Endothelial cell of umbilical vein (primary cell): ENCODE measurements at regions not wholly inside any gene's neighbourhood (a gene's known extent, or its start where the extent isn't known, plus 50 kb on each side); places are given as distances from the start of the nearest gene placed in this dataset.

Source experiments
- BruUV-seq: library from RNA; stranded (reverse); fragments of 400-500 nt; replicated peaks from 2 replicates; lab custom pipeline; 2021; lab: Mats Ljungman, UMichigan
- CTCF ChIA-PET: fragments of 300-600, 350-600 bp; sonication (Branson Sonifier 250); formaldehyde crosslinking; loops from one replicate; lab custom pipeline; 2021; ENCODE audit warnings: antibody characterized with exemption, inconsistent platforms; lab: Charles Lee
- POLR2A ChIA-PET: fragments of 300-600, 350-600 bp; sonication (Branson Sonifier 250); formaldehyde crosslinking; loops from one replicate; lab custom pipeline; 2021; ENCODE audit warnings: antibody characterized with exemption, inconsistent platforms; lab: Charles Lee
- DNase-seq: peaks from one replicate; pipeline ENCODE4 v3.0.0-alpha.2; 2011; ENCODE audit warnings: low read depth, low spot score
- FAIRE-seq: peaks from 2 replicates; lab custom pipeline; 2011; peaks lifted over from hg19 to GRCh38; lab: Jason Lieb, UNC
- H2AFZ ChIP-seq: 2 replicates; pipeline ENCODE4 v1.6.0; 2012; ENCODE audit warnings: low read depth, low read length, control low read depth, inconsistent platforms
- H3K27ac ChIP-seq: 2 replicates; pipeline ENCODE4 v1.5.1; 2011; ENCODE audit warnings: low read depth, mild to moderate bottlenecking, control low read depth, low read length, moderate library complexity; ENCODE audit not compliant: insufficient read depth
- H3K27me3 ChIP-seq, 2 experiments: 2 replicates each; pipeline versions ENCODE4 v1.6.0 to v1.6.1; 2011; ENCODE audit warnings: low read length in 2 of 2, mixed read lengths in 1 of 2; ENCODE audit not compliant: control insufficient read depth in 2 of 2, insufficient read depth in 2 of 2
- H3K36me3 ChIP-seq, 2 experiments: 2 replicates in 1 of 2; 3 replicates in 1 of 2; pipeline ENCODE4 v1.5.1; 2011; ENCODE audit warnings: low read length in 2 of 2, mild to moderate bottlenecking in 1 of 2, moderate library complexity in 1 of 2; ENCODE audit not compliant: control insufficient read depth in 2 of 2, insufficient read depth in 2 of 2; ENCODE audit errors: extremely low read depth in 1 of 2
- H3K4me1 ChIP-seq: 3 replicates; pipeline ENCODE4 v1.5.1; 2011; ENCODE audit warnings: mild to moderate bottlenecking, low read length; ENCODE audit not compliant: control insufficient read depth, insufficient read depth; ENCODE audit errors: extremely low read depth
- H3K4me2 ChIP-seq: 2 replicates; pipeline ENCODE4 v1.6.1; 2011; ENCODE audit warnings: low read length, control low read depth, mixed read lengths; ENCODE audit not compliant: insufficient read depth
- H3K4me3 ChIP-seq, 3 experiments: fragments of 200-600 bp in 1 of 3; sonication (generic), shearing (Covaris generic) in 1 of 3; replicated peaks in 1 of 3; 2 replicates each; pipeline ENCODE4 v1.5.1; 2011 to 2016; ENCODE audit warnings: control low read depth in 3 of 3, low read length in 3 of 3, mild to moderate bottlenecking in 2 of 3, inconsistent platforms in 1 of 3, low read depth in 1 of 3, moderate library complexity in 1 of 3; ENCODE audit not compliant: insufficient read depth in 1 of 3
- H3K79me2 ChIP-seq: 2 replicates; pipeline ENCODE4 v1.6.0; 2012; ENCODE audit warnings: low read length, inconsistent platforms; ENCODE audit not compliant: control insufficient read depth, insufficient read depth
- H3K9ac ChIP-seq: replicated peaks from 2 replicates; pipeline ENCODE3; 2011; ENCODE audit warnings: low read length, control low read depth; ENCODE audit not compliant: insufficient read depth; ENCODE audit errors: extremely low read depth
- H3K9me1 ChIP-seq: replicated peaks from 3 replicates; pipeline ENCODE4 v1.6.0; 2011; ENCODE audit warnings: mild to moderate bottlenecking, low read length; ENCODE audit not compliant: control insufficient read depth, insufficient read depth; ENCODE audit errors: extremely low read depth
- H3K9me3 ChIP-seq: replicated peaks from 2 replicates; pipeline ENCODE4 v1.5.1; 2012; ENCODE audit warnings: low read length, inconsistent platforms; ENCODE audit not compliant: control insufficient read depth, insufficient read depth
- H4K20me1 ChIP-seq: replicated peaks from 2 replicates; pipeline ENCODE3; 2011; ENCODE audit warnings: mild to moderate bottlenecking, low read length; ENCODE audit not compliant: control insufficient read depth, insufficient read depth; ENCODE audit errors: extremely low read depth
- CTCF ChIP-seq, 2 donors: IDR thresholded peaks; 1 replicate in 1 of 2; 2 replicates in 1 of 2; pipeline ENCODE4 v1.5.1; 2011; ENCODE audit warnings: low read length in 2 of 2, mild to moderate bottlenecking in 2 of 2, moderate library complexity in 2 of 2, control low read depth in 1 of 2, inconsistent platforms in 1 of 2, low read depth in 1 of 2; ENCODE audit not compliant: insufficient read depth in 1 of 2; ENCODE audit errors: extremely low read depth in 1 of 2
- EZH2 ChIP-seq: IDR thresholded peaks from 2 replicates; pipeline ENCODE4 v1.6.1; 2012; ENCODE audit warnings: borderline replicate concordance, low read depth, mild to moderate bottlenecking, moderate library complexity, low read length, inconsistent platforms; ENCODE audit not compliant: severe bottlenecking
- FOS ChIP-seq: IDR thresholded peaks from 2 replicates; pipeline ENCODE4 v1.6.1; 2011; ENCODE audit warnings: mild to moderate bottlenecking, low read length, moderate library complexity, borderline replicate concordance; ENCODE audit not compliant: insufficient read depth
- GATA2 ChIP-seq: IDR thresholded peaks from 2 replicates; pipeline ENCODE4 v1.7.0; 2011; ENCODE audit warnings: low read depth, mild to moderate bottlenecking, moderate library complexity, mixed read lengths, low read length; ENCODE audit not compliant: insufficient read length, insufficient read depth
- JUN ChIP-seq: IDR thresholded peaks from 2 replicates; pipeline ENCODE4 v1.6.1; 2011; ENCODE audit warnings: borderline replicate concordance, low read depth; ENCODE audit not compliant: insufficient read length, insufficient read depth
- MYC ChIP-seq: IDR thresholded peaks from one replicate; pipeline ENCODE4 v1.6.1; 2011; ENCODE audit warnings: mild to moderate bottlenecking, low read depth, low read length
- POLR2A ChIP-seq: IDR thresholded peaks from 2 replicates; pipeline ENCODE4 v1.6.1; 2012; ENCODE audit warnings: low read depth, mild to moderate bottlenecking, control low read depth, low read length
- POLR2AphosphoS5 ChIP-seq: IDR thresholded peaks from 2 replicates; pipeline ENCODE4 v1.6.1; 2012; ENCODE audit warnings: low read depth, mild to moderate bottlenecking, control low read depth, low read length, moderate library complexity; ENCODE audit not compliant: insufficient read depth
- dilution Hi-C: fragments of 300-500 bp; cut with MboI; formaldehyde crosslinking; loops from one replicate; pipeline ENCODE4 v1.15.0; 2019; ENCODE audit warnings: low sequenced_read_pairs; ENCODE audit not compliant: extremely low pct_ligation_motif_present
- intact Hi-C: fragments of 100-400 bp; cut with micrococcal nuclease; formaldehyde crosslinking; loops from one replicate; pipeline ENCODE4 v1.10.0; 2022
- TF ChIP-seq, protein P1 (sequence below): IDR thresholded peaks from 2 replicates; pipeline ENCODE4 v1.6.1; 2011; ENCODE audit not compliant: insufficient read depth, insufficient read length

DNA sequence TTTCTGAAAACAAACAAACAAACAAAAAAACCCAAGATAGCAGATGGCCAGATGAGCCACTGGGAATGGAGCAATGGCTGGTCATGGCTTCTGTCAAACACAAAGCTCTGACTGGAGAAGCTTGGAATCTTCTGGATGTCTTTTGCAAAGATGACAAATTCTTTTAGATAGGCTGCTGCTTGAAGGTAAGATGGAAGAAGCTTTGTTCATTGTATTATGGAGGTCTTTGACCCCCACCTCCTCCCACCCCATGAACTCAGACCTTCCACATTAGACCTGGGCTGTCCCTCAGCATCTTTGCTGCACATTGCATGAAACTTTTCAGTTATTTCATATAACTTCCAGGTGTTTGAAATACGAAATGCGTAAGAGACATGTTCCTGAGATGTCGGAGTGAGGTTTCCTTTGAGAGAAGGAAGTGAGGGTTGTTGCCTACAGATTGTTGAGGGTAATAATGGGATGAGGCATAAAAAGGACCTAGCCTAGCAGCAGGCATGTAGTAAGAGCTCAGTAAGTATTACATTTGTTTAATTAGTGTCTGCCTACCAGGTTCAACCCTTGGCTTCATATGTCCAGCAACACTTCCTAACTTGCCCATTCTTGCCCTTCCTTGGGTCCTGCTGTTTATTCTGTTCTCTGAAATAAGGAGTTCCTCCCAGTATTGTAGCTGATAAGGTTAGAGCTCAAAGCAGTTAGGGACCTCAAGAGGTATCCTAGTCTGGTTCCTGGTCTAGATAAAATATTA is 51.4 kb upstream of the IER3 start:
- ChIA-PET POLR2A (interaction anchor here (0.6 kb wide), 1 partner anchor 16 kb away, joined by 3 read pairs; no protein-coding TSS in a partner anchor), CTCF (interaction anchor here (0.7 to 1.2 kb wide), 3 partner anchors 25 to 65 kb away, joined by 3 read pairs; no protein-coding TSS in a partner anchor)
- no peaks in the 10 kb centered on the region for H3K36me3 ChIP-seq
- no peak overlapping the region for H2AFZ ChIP-seq
- no peaks in the 10 kb centered on the region for H3K9me3 ChIP-seq
- no peaks in the 10 kb centered on the region for H4K20me1 ChIP-seq
- H3K9ac ChIP-seq: no peak overlapping the region
- H3K4me2 ChIP-seq: no peak overlapping the region
- H3K4me3 ChIP-seq: no peak overlapping the region
- H3K79me2 ChIP-seq: no peaks in the 10 kb centered on the region
- TF ChIP-seq GATA2: no peak
- TF ChIP-seq EZH2: no peak
- TF ChIP-seq FOS: no peak
- no peak for TF ChIP-seq POLR2AphosphoS5
- TF ChIP-seq, protein P1, sequence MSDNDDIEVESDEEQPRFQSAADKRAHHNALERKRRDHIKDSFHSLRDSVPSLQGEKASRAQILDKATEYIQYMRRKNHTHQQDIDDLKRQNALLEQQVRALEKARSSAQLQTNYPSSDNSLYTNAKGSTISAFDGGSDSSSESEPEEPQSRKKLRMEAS: no peak
- TF ChIP-seq POLR2A: no peak
- TF ChIP-seq JUN: no peak
- no peak for TF ChIP-seq CTCF (IDR thresholded peaks at IDR 0.05; ENCODE audit: extremely low read depth in 1 of 2, insufficient read depth in 1 of 2, low read depth in 1 of 2, low read length in 2 of 2)
- no peak for TF ChIP-seq MYC
- no peak for DNase-seq
- peaks cover 16% of the 10 kb centered on the region for H3K4me1 ChIP-seq
- BruUV-seq: no TSS peak
- intact Hi-C loops (no loop called here), dilution Hi-C loops (no loop called here)
- H3K27me3 ChIP-seq: no peaks in the 10 kb centered on the region
- FAIRE-seq: no peak
- H3K27ac ChIP-seq: no peak overlapping the region
- no peaks in the 10 kb centered on the region for H3K9me1 ChIP-seq
